H1 (cell line): ENCODE measurements at regions not wholly inside any gene's neighbourhood (a gene's known extent, or its start where the extent isn't known, plus 50 kb on each side); places are given as distances from the start of the nearest gene placed in this dataset.

Experiments used
- CHD7 ChIP-seq: fragments of 300-600 bp; sonication (generic); IDR thresholded peaks from 2 replicates; pipeline ENCODE4 v1.7.1; 2012; ENCODE audit warnings: low read length, moderate library complexity, mild to moderate bottlenecking, inconsistent platforms; ENCODE audit not compliant: insufficient replicate concordance

DNA sequence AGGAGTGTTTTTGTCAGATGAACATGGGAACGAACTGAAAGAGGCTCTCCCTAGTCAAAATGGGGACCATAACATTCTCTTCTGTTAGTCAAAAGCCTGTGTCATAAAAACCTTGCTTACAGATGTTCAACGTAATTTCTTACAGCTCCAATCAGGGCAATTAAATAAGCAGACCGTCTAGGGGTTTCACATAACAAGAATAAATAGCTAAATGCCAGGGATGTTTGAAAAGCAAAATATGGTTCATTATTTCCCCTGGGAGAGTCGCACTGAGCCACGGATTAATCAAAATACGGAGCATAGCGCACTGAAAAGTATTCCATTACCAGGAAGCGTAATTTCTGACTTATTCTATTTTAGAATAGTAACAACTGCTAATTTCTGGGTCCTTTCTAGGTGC is 63.7 kb upstream of the MRI1 start (continued):
- no peak for TF ChIP-seq CHD7
